ENCODE measurements at regions not wholly inside any gene's neighbourhood (a gene's known extent, or its start where the extent isn't known, plus 50 kb on each side); places are given as distances from the start of the nearest gene placed in this dataset.

DNA sequence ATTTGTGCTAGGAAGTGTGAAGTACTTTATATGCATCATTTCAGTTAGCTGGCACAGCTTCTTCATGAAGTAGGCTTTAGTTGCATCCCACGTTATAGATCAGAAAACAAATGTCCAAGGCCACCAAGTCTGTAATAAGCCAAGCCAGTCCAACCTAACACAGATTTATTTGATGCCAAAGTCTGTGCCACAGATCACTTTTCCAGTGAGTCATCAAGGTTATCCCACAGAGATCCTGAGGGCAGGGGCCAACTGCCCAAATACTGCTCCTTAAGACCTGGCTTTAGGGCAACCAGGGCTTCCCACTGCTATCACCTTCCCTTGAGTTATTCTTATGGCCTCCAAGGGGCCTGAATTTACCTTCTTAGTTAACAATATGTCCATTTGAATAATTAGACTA lies 1340.4 kb downstream of the XPNPEP1 start:
- POLR2A ChIA-PET, result no interaction called here
- H3K9me3 ChIP-seq, result no peaks in the 10 kb centered on the region
- TF ChIP-seq, protein P1, sequence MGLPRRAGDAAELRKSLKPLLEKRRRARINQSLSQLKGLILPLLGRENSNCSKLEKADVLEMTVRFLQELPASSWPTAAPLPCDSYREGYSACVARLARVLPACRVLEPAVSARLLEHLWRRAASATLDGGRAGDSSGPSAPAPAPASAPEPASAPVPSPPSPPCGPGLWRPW (IDR thresholded peaks at IDR 0.05), result no peak
- TF ChIP-seq JUNB (IDR thresholded peaks at IDR 0.05) (no peak), HOXB13 (CRISPR knock-in tag; IDR thresholded peaks at IDR 0.05; ENCODE audit: low read depth) (no peak), TFCP2L1 (CRISPR knock-in tag; IDR thresholded peaks at IDR 0.05) (no peak), HOXB5 (CRISPR knock-in tag; IDR thresholded peaks at IDR 0.05) (no peak), ZSCAN20 (CRISPR knock-in tag; IDR thresholded peaks at IDR 0.05) (no peak), EHF (CRISPR knock-in tag; IDR thresholded peaks at IDR 0.05) (no peak), MAZ (IDR thresholded peaks at IDR 0.05; ENCODE audit: borderline replicate concordance, low read depth, low read length) (no peak), EHMT2 (IDR thresholded peaks at IDR 0.05; ENCODE audit: low read depth) (no peak), CBX2 (IDR thresholded peaks at IDR 0.05; ENCODE audit: borderline replicate concordance, low read depth) (no peak), GATA3 (IDR thresholded peaks at IDR 0.05; ENCODE audit: borderline replicate concordance) (no peak), FOSB (CRISPR knock-in tag; IDR thresholded peaks at IDR 0.05) (no peak), EP300 (IDR thresholded peaks at IDR 0.05) (no peak), JUN (IDR thresholded peaks at IDR 0.05) (no peak)
- TF ChIP-seq, protein P2, sequence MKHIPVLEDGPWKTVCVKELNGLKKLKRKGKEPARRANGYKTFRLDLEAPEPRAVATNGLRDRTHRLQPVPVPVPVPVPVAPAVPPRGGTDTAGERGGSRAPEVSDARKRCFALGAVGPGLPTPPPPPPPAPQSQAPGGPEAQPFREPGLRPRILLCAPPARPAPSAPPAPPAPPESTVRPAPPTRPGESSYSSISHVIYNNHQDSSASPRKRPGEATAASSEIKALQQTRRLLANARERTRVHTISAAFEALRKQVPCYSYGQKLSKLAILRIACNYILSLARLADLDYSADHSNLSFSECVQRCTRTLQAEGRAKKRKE (CRISPR knock-in tag; IDR thresholded peaks at IDR 0.05; ENCODE audit: low read depth), result no peak
- TF ChIP-seq, protein P3, sequence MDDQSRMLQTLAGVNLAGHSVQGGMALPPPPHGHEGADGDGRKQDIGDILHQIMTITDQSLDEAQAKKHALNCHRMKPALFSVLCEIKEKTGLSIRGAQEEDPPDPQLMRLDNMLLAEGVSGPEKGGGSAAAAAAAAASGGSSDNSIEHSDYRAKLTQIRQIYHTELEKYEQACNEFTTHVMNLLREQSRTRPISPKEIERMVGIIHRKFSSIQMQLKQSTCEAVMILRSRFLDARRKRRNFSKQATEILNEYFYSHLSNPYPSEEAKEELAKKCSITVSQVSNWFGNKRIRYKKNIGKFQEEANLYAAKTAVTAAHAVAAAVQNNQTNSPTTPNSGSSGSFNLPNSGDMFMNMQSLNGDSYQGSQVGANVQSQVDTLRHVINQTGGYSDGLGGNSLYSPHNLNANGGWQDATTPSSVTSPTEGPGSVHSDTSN (IDR thresholded peaks at IDR 0.05), result no peak
- TF ChIP-seq, protein P4, sequence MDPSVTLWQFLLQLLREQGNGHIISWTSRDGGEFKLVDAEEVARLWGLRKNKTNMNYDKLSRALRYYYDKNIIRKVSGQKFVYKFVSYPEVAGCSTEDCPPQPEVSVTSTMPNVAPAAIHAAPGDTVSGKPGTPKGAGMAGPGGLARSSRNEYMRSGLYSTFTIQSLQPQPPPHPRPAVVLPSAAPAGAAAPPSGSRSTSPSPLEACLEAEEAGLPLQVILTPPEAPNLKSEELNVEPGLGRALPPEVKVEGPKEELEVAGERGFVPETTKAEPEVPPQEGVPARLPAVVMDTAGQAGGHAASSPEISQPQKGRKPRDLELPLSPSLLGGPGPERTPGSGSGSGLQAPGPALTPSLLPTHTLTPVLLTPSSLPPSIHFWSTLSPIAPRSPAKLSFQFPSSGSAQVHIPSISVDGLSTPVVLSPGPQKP (IDR thresholded peaks at IDR 0.05; ENCODE audit: low read depth, low read length), result no peak
- TF ChIP-seq, protein P5, sequence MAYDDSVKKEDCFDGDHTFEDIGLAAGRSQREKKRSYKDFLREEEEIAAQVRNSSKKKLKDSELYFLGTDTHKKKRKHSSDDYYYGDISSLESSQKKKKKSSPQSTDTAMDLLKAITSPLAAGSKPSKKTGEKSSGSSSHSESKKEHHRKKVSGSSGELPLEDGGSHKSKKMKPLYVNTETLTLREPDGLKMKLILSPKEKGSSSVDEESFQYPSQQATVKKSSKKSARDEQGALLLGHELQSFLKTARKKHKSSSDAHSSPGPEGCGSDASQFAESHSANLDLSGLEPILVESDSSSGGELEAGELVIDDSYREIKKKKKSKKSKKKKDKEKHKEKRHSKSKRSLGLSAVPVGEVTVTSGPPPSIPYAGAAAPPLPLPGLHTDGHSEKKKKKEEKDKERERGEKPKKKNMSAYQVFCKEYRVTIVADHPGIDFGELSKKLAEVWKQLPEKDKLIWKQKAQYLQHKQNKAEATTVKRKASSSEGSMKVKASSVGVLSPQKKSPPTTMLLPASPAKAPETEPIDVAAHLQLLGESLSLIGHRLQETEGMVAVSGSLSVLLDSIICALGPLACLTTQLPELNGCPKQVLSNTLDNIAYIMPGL (CRISPR knock-in tag; IDR thresholded peaks at IDR 0.05; ENCODE audit: borderline replicate concordance), result no peak
- ATAC-seq (no peak), DNase-seq (ENCODE audit: low read depth in 1 of 2, low spot score in 1 of 2) (no peak), FAIRE-seq (no peak)
- H3K4me2 ChIP-seq, result no peak overlapping the region
- no peaks in the 10 kb centered on the region for H3K4me1 ChIP-seq
- H3K4me3 ChIP-seq, result no peak overlapping the region
- CTCF ChIA-PET, result no interaction called here
- H3K27ac ChIP-seq, result no peak overlapping the region
- 0% methylated on average over 1 of the region's 1 CpG for WGBS (ENCODE audit: missing lambda C conversion rate)

DNA sequence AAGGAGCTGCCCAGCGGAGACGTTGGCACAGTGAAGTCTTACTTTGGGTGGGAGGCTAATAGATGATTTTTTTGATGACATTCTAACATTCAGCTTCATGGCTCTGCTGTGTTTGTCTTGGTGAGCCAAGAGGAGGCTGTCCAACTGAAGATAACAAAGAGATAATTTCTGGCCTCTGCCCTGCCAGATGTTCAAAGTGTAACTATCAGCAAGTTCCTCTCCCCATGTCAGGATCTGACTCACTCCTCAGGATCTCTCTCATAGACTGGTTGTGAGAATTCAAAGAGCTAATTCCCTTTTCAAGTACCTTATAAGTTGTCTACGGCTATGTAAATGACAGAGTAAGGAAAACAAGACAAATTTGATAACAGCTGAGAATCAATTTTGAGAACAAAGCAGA lies 1340.9 kb downstream of the XPNPEP1 start:
- no peak for DNase-seq (ENCODE audit: low read depth in 1 of 2, low spot score in 1 of 2)
- CTCF ChIA-PET, result no interaction called here
- TF ChIP-seq SREBF2 (IDR thresholded peaks at IDR 0.05) (no peak), POLR2AphosphoS2 (conservative IDR thresholded peaks at IDR 0.05; ENCODE audit: low read length) (no peak), ZC3H11A (IDR thresholded peaks at IDR 0.05) (no peak), RCOR1 (IDR thresholded peaks at IDR 0.05; ENCODE audit: low read depth, low read length) (no peak), MAFK (IDR thresholded peaks at IDR 0.05; ENCODE audit: partially characterized antibody) (no peak)
- TF ChIP-seq, protein P4 (IDR thresholded peaks at IDR 0.05; ENCODE audit: low read depth, low read length), result no peak
- TF ChIP-seq, protein P6, sequence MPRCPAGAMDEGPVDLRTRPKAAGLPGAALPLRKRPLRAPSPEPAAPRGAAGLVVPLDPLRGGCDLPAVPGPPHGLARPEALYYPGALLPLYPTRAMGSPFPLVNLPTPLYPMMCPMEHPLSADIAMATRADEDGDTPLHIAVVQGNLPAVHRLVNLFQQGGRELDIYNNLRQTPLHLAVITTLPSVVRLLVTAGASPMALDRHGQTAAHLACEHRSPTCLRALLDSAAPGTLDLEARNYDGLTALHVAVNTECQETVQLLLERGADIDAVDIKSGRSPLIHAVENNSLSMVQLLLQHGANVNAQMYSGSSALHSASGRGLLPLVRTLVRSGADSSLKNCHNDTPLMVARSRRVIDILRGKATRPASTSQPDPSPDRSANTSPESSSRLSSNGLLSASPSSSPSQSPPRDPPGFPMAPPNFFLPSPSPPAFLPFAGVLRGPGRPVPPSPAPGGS (IDR thresholded peaks at IDR 0.05), result no peak
- TF ChIP-seq, protein P7, sequence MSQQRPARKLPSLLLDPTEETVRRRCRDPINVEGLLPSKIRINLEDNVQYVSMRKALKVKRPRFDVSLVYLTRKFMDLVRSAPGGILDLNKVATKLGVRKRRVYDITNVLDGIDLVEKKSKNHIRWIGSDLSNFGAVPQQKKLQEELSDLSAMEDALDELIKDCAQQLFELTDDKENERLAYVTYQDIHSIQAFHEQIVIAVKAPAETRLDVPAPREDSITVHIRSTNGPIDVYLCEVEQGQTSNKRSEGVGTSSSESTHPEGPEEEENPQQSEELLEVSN (IDR thresholded peaks at IDR 0.05; ENCODE audit: borderline replicate concordance, low read depth), result no peak
- no peak overlapping the region for H3K4me2 ChIP-seq
- FAIRE-seq, result no peak
- WGBS (ENCODE audit: missing lambda C conversion rate), result 1% methylated on average over 3 of the region's 3 CpGs
- no peak overlapping the region for H3K27ac ChIP-seq
- POLR2A ChIA-PET, result no interaction called here
- no peak overlapping the region for H3K4me3 ChIP-seq
- H3K4me1 ChIP-seq, result no peaks in the 10 kb centered on the region
- H3K9me3 ChIP-seq, result no peaks in the 10 kb centered on the region
- no peak for ATAC-seq
